ENCODE measurements at regions not wholly inside any gene's neighbourhood (a gene's known extent, or its start where the extent isn't known, plus 50 kb on each side); places are given as distances from the start of the nearest gene placed in this dataset.

GRCh38 chr11:128103278-128103873, 484.0 kb downstream of the ETS1 start:
- H3K9ac ChIP-seq (replicated peaks; ENCODE audit: extremely low read depth, insufficient read depth, low read length): no peak overlapping the region
- no peaks in the 10 kb centered on the region for H3K27me3 ChIP-seq (ENCODE audit: control insufficient read depth in 2 of 2, insufficient read depth in 2 of 2, low read length in 2 of 2)
- no peak for DNase-seq (ENCODE audit: low read depth, low spot score)
- H3K9me3 ChIP-seq (replicated peaks; ENCODE audit: control insufficient read depth, insufficient read depth, low read length): no peaks in the 10 kb centered on the region
- H3K4me2 ChIP-seq (ENCODE audit: insufficient read depth, low read length): no peak overlapping the region
- H2AFZ ChIP-seq (ENCODE audit: low read depth, low read length): no peak overlapping the region
- FAIRE-seq: no peak
- no TSS peak for BruUV-seq (replicated peaks)
- ChIA-PET POLR2A (no interaction called here), CTCF (interaction anchor here (0.9 kb wide), 1 partner anchor 64 kb away, joined by 3 read pairs; no protein-coding TSS in a partner anchor)
- dilution Hi-C loops (cut with MboI; ENCODE audit: extremely low pct_ligation_motif_present, low sequenced_read_pairs) (no loop called here), intact Hi-C loops (cut with micrococcal nuclease) (no loop called here)
- H3K9me1 ChIP-seq (replicated peaks; ENCODE audit: control insufficient read depth, extremely low read depth, insufficient read depth, low read length): no peaks in the 10 kb centered on the region
- no peaks in the 10 kb centered on the region for H4K20me1 ChIP-seq (replicated peaks; ENCODE audit: control insufficient read depth, extremely low read depth, insufficient read depth, low read length)
- no peaks in the 10 kb centered on the region for H3K79me2 ChIP-seq (ENCODE audit: control insufficient read depth, insufficient read depth, low read length)
- H3K4me1 ChIP-seq (ENCODE audit: control insufficient read depth, extremely low read depth, insufficient read depth, low read length): no peaks in the 10 kb centered on the region
- no peak overlapping the region for H3K27ac ChIP-seq (ENCODE audit: insufficient read depth, low read depth, low read length)
- no peaks in the 10 kb centered on the region for H3K36me3 ChIP-seq (ENCODE audit: control insufficient read depth in 2 of 2, extremely low read depth in 1 of 2, insufficient read depth in 2 of 2, low read length in 2 of 2)
- no peak for TF ChIP-seq POLR2A (IDR thresholded peaks at IDR 0.05; ENCODE audit: low read depth, low read length)
- no peak for TF ChIP-seq FOS (IDR thresholded peaks at IDR 0.05; ENCODE audit: borderline replicate concordance, insufficient read depth, low read length)
- no peak for TF ChIP-seq GATA2 (IDR thresholded peaks at IDR 0.05; ENCODE audit: insufficient read depth, insufficient read length, low read depth, low read length)
- no peak for TF ChIP-seq JUN (IDR thresholded peaks at IDR 0.05; ENCODE audit: borderline replicate concordance, insufficient read depth, insufficient read length, low read depth)
- no peak for TF ChIP-seq MAX (IDR thresholded peaks at IDR 0.05; ENCODE audit: insufficient read depth, insufficient read length)
- TF ChIP-seq EZH2 (IDR thresholded peaks at IDR 0.05; ENCODE audit: borderline replicate concordance, low read depth, low read length, severe bottlenecking): no peak
- no peak for TF ChIP-seq MYC (IDR thresholded peaks at IDR 0.05; ENCODE audit: low read depth, low read length)
- TF ChIP-seq CTCF (IDR thresholded peaks at IDR 0.05; ENCODE audit: extremely low read depth in 1 of 2, insufficient read depth in 1 of 2, low read depth in 1 of 2, low read length in 2 of 2): no peak
- no peak for TF ChIP-seq POLR2AphosphoS5 (IDR thresholded peaks at IDR 0.05; ENCODE audit: insufficient read depth, low read depth, low read length)
- no peak overlapping the region for H3K4me3 ChIP-seq (replicated peaks in 1 of 3; ENCODE audit: insufficient read depth in 1 of 3, low read depth in 1 of 3, low read length in 3 of 3)

Measured in endothelial cell of umbilical vein (primary cell).